Activated CD4-positive, alpha-beta memory T cell treated with anti-CD3 and anti-CD28 coated beads for 36 hours (primary cell): ENCODE measurements at regions not wholly inside any gene's neighbourhood (a gene's known extent, or its start where the extent isn't known, plus 50 kb on each side); places are given as distances from the start of the nearest gene placed in this dataset.

ENCODE experiments used
- CTCF ChIA-PET: fragments of 350-600 bp; sonication (Branson Sonifier 250); formaldehyde crosslinking; loops from one replicate; lab custom pipeline; 2021; ENCODE audit warnings: antibody characterized with exemption, inconsistent platforms; lab: Charles Lee
- POLR2A ChIA-PET: fragments of 350-600 bp; sonication (Branson Sonifier 250); formaldehyde crosslinking; loops from one replicate; lab custom pipeline; 2021; ENCODE audit warnings: antibody characterized with exemption; lab: Charles Lee
- DNase-seq: peaks from one replicate; pipeline ENCODE4 v3.0.0-alpha.2; 2020
- H3K27ac Mint-ChIP-seq: one replicate; pipeline ENCODE4 v1.8.0; 2021; ENCODE audit warnings: mixed read lengths
- H3K27me3 Mint-ChIP-seq: one replicate; pipeline ENCODE4 v1.8.0; 2021; ENCODE audit warnings: mixed read lengths
- H3K36me3 Mint-ChIP-seq: one replicate; pipeline ENCODE4 v1.8.0; 2021; ENCODE audit warnings: mixed read lengths
- H3K4me1 Mint-ChIP-seq: one replicate; pipeline ENCODE4 v1.8.0; 2021; ENCODE audit warnings: low read depth, mixed read lengths
- H3K4me3 Mint-ChIP-seq: one replicate; pipeline ENCODE4 v1.8.0; 2021; ENCODE audit warnings: mild to moderate bottlenecking, mixed read lengths
- H3K9me3 Mint-ChIP-seq: one replicate; pipeline ENCODE4 v1.8.0; 2021; ENCODE audit warnings: mixed read lengths
- intact Hi-C: fragments of 100-400 bp; cut with micrococcal nuclease; formaldehyde crosslinking; loops from one replicate; pipeline ENCODE4 v1.15.1; 2023

GRCh38 chr1:239655023-239655422 is 268.7 kb downstream of the CHRM3 start:
- no peak for DNase-seq
- H3K9me3 Mint-ChIP-seq, result no peaks in the 10 kb centered on the region
- ChIA-PET CTCF (interaction anchor here (0.6 kb wide), 1 partner anchor 100 kb away, joined by 4 read pairs; no protein-coding TSS in a partner anchor), POLR2A (no interaction called here)
- H3K36me3 Mint-ChIP-seq, result no peaks in the 10 kb centered on the region
- no peak overlapping the region for H3K4me3 Mint-ChIP-seq
- H3K27ac Mint-ChIP-seq, result no peak overlapping the region
- no peaks in the 10 kb centered on the region for H3K4me1 Mint-ChIP-seq
- intact Hi-C loops, result no loop called here
- no peaks in the 10 kb centered on the region for H3K27me3 Mint-ChIP-seq

GRCh38 chr1:239657291-239657690 is 270.9 kb downstream of the CHRM3 start:
- POLR2A ChIA-PET, result no interaction called here
- H3K36me3 Mint-ChIP-seq, result no peaks in the 10 kb centered on the region

GRCh38 chr1:239662950-239663349 is 276.6 kb downstream of the CHRM3 start:
- intact Hi-C loops, result no loop called here
- Mint-ChIP-seq H3K27me3 (no peaks in the 10 kb centered on the region), H3K9me3 (no peaks in the 10 kb centered on the region), H3K36me3 (no peaks in the 10 kb centered on the region), H3K4me3 (no peak overlapping the region), H3K27ac (no peak overlapping the region), H3K4me1 (peaks cover 9% of the 10 kb centered on the region)
- DNase-seq, result peak; percentile 12
- ChIA-PET POLR2A (no interaction called here), CTCF (interaction anchor here (1.1 kb wide), 1 partner anchor 13 kb away, joined by 3 read pairs; no protein-coding TSS in a partner anchor)

More at GRCh38 chr1:239657291-239657690, 270.9 kb downstream of the CHRM3 start:
- no peak for DNase-seq
- H3K27me3 Mint-ChIP-seq, result no peaks in the 10 kb centered on the region
- intact Hi-C loops, result no loop called here
- CTCF ChIA-PET, result interaction anchor here (0.7 kb wide), 1 partner anchor 357 kb away, joined by 3 read pairs; no protein-coding TSS in a partner anchor
- H3K4me3 Mint-ChIP-seq, result no peak overlapping the region
- H3K4me1 Mint-ChIP-seq, result peaks cover 4% of the 10 kb centered on the region
- H3K27ac Mint-ChIP-seq, result no peak overlapping the region
- H3K9me3 Mint-ChIP-seq, result no peaks in the 10 kb centered on the region

- Mint-ChIP-seq H3K4me1 (no peaks in the 10 kb centered on the region), H3K4me3 (no peak overlapping the region), H3K36me3 (no peaks in the 10 kb centered on the region), H3K27me3 (no peaks in the 10 kb centered on the region), H3K27ac (no peak overlapping the region), H3K9me3 (no peaks in the 10 kb centered on the region)
- ChIA-PET CTCF (no interaction called here), POLR2A (no interaction called here)
- no peak for DNase-seq
- intact Hi-C loops, result no loop called here
Observed at GRCh38 chr1:239672256-239672655, 285.9 kb downstream of the CHRM3 start.

- Mint-ChIP-seq H3K36me3 (no peaks in the 10 kb centered on the region), H3K27me3 (no peaks in the 10 kb centered on the region), H3K4me1 (no peaks in the 10 kb centered on the region), H3K9me3 (no peaks in the 10 kb centered on the region), H3K4me3 (no peak overlapping the region), H3K27ac (no peak overlapping the region)
- POLR2A ChIA-PET, result no interaction called here
- DNase-seq, result no peak
- intact Hi-C loops, result no loop called here
- CTCF ChIA-PET, result interaction anchor here (1.1 kb wide), 1 partner anchor 12 kb away, joined by 3 read pairs; no protein-coding TSS in a partner anchor
Observed at GRCh38 chr1:239675735-239676134, 289.4 kb downstream of the CHRM3 start.

- H3K9me3 Mint-ChIP-seq, result no peaks in the 10 kb centered on the region
- intact Hi-C loops, result no loop called here
- POLR2A ChIA-PET, result no interaction called here
- no peak for DNase-seq
- H3K4me3 Mint-ChIP-seq, result no peak overlapping the region
- no peaks in the 10 kb centered on the region for H3K36me3 Mint-ChIP-seq
- no peaks in the 10 kb centered on the region for H3K4me1 Mint-ChIP-seq
- H3K27me3 Mint-ChIP-seq, result no peaks in the 10 kb centered on the region
- no peak overlapping the region for H3K27ac Mint-ChIP-seq
- CTCF ChIA-PET, result interaction anchor here (1.1 kb wide), 1 partner anchor 13 kb away, joined by 3 read pairs; no protein-coding TSS in a partner anchor
Observed at GRCh38 chr1:239676522-239677273, 290.3 kb downstream of the CHRM3 start.

GRCh38 chr1:239677362-239677761 is 291.0 kb downstream of the CHRM3 start:
- Mint-ChIP-seq H3K4me1 (no peaks in the 10 kb centered on the region), H3K27me3 (no peaks in the 10 kb centered on the region), H3K36me3 (no peaks in the 10 kb centered on the region), H3K27ac (no peak overlapping the region), H3K4me3 (no peak overlapping the region), H3K9me3 (no peaks in the 10 kb centered on the region)
- DNase-seq, result no peak
- intact Hi-C loops, result no loop called here
- CTCF ChIA-PET, result no interaction called here
- POLR2A ChIA-PET, result no interaction called here

GRCh38 chr1:239678181-239678580 is 291.8 kb downstream of the CHRM3 start:
- POLR2A ChIA-PET, result no interaction called here
- Mint-ChIP-seq H3K4me3 (no peak overlapping the region), H3K9me3 (no peaks in the 10 kb centered on the region), H3K27me3 (no peaks in the 10 kb centered on the region), H3K36me3 (no peaks in the 10 kb centered on the region), H3K4me1 (no peaks in the 10 kb centered on the region), H3K27ac (no peak overlapping the region)
- intact Hi-C loops, result no loop called here
- DNase-seq, result no peak
- CTCF ChIA-PET, result no interaction called here

GRCh38 chr1:239682046-239682445 is 295.7 kb downstream of the CHRM3 start:
- no peaks in the 10 kb centered on the region for H3K4me1 Mint-ChIP-seq
- no peak overlapping the region for H3K27ac Mint-ChIP-seq
- no peaks in the 10 kb centered on the region for H3K36me3 Mint-ChIP-seq
- no peak overlapping the region for H3K4me3 Mint-ChIP-seq
- ChIA-PET CTCF (no interaction called here), POLR2A (no interaction called here)
- intact Hi-C loops, result no loop called here
- no peaks in the 10 kb centered on the region for H3K9me3 Mint-ChIP-seq
- no peaks in the 10 kb centered on the region for H3K27me3 Mint-ChIP-seq
- DNase-seq, result no peak

- POLR2A ChIA-PET, result no interaction called here
- Mint-ChIP-seq H3K27me3 (no peaks in the 10 kb centered on the region), H3K36me3 (no peaks in the 10 kb centered on the region), H3K4me1 (no peaks in the 10 kb centered on the region), H3K4me3 (no peak overlapping the region), H3K9me3 (no peaks in the 10 kb centered on the region), H3K27ac (no peak overlapping the region)
- DNase-seq, result no peak
- CTCF ChIA-PET, result no interaction called here
- intact Hi-C loops, result no loop called here
Observed at GRCh38 chr1:239682960-239683359, 296.6 kb downstream of the CHRM3 start.

GRCh38 chr1:239686386-239686785 is 300.0 kb downstream of the CHRM3 start:
- POLR2A ChIA-PET, result no interaction called here
- no peaks in the 10 kb centered on the region for H3K4me1 Mint-ChIP-seq
- no peaks in the 10 kb centered on the region for H3K27me3 Mint-ChIP-seq
- CTCF ChIA-PET, result no interaction called here
- DNase-seq, result no peak
- intact Hi-C loops, result no loop called here
- H3K36me3 Mint-ChIP-seq, result no peaks in the 10 kb centered on the region
- no peaks in the 10 kb centered on the region for H3K9me3 Mint-ChIP-seq
- H3K4me3 Mint-ChIP-seq, result no peak overlapping the region
- no peak overlapping the region for H3K27ac Mint-ChIP-seq

- ChIA-PET POLR2A (no interaction called here), CTCF (no interaction called here)
- no peak overlapping the region for H3K4me3 Mint-ChIP-seq
- no peaks in the 10 kb centered on the region for H3K27me3 Mint-ChIP-seq
- H3K4me1 Mint-ChIP-seq, result peaks cover 3% of the 10 kb centered on the region
- H3K36me3 Mint-ChIP-seq, result no peaks in the 10 kb centered on the region
- DNase-seq, result no peak
- H3K9me3 Mint-ChIP-seq, result peaks cover 5% of the 10 kb centered on the region
- no peak overlapping the region for H3K27ac Mint-ChIP-seq
- intact Hi-C loops, result no loop called here
Observed at GRCh38 chr1:239696317-239696716, 309.9 kb downstream of the CHRM3 start.

- Mint-ChIP-seq H3K36me3 (peaks cover 14% of the 10 kb centered on the region), H3K4me1 (peaks cover 7% of the 10 kb centered on the region), H3K4me3 (no peak overlapping the region), H3K27me3 (no peaks in the 10 kb centered on the region), H3K9me3 (peaks cover 5% of the 10 kb centered on the region), H3K27ac (no peak overlapping the region)
- POLR2A ChIA-PET, result no interaction called here
- intact Hi-C loops, result no loop called here
- no peak for DNase-seq
- CTCF ChIA-PET, result no interaction called here
Observed at GRCh38 chr1:239700667-239701066, 314.3 kb downstream of the CHRM3 start.
